ENCODE measurements at regions not wholly inside any gene's neighbourhood (a gene's known extent, or its start where the extent isn't known, plus 50 kb on each side); places are given as distances from the start of the nearest gene placed in this dataset.

DNA sequence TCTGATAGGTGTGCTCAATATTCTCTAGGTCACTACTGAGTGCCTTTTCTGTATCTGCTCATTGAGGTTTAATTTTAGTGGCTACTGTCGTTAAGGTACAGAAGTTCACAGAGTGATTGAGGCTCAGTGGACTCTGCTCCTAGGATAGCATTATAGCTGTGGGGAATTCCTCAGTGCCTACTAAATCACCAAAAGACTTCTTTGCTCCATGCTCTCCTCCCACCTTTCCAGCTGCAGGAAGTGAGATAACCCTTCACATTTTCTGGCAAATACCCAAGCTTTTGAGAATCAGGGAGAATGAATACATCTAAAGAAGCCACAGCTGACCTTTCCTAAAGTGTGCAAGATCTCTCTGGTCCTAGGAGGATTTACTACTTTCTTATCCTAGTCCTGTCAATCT lies 95.2 kb upstream of the FSIP2 start (continued):
- no peak for TF ChIP-seq MAFF (IDR thresholded peaks at IDR 0.05; ENCODE audit: low read length)
- no peak for TF ChIP-seq PHF21A (IDR thresholded peaks at IDR 0.05; ENCODE audit: borderline replicate concordance, low read depth)
- TF ChIP-seq SMAD2 (IDR thresholded peaks at IDR 0.05; ENCODE audit: low read depth, low read length) = no peak
- no peak for TF ChIP-seq ZNF644 (tag; IDR thresholded peaks at IDR 0.05; ENCODE audit: low read depth)
- TF ChIP-seq NFIX (CRISPR knock-in tag; IDR thresholded peaks at IDR 0.05; ENCODE audit: low read depth) = no peak
- TF ChIP-seq TFAP4 (CRISPR knock-in tag; IDR thresholded peaks at IDR 0.05; ENCODE audit: borderline replicate concordance) = no peak

GRCh38 chr2:185644828-185645227 lies 93.8 kb upstream of the FSIP2 start:
- TF ChIP-seq ZC3H8 (IDR thresholded peaks at IDR 0.05) (no peak), MED1 (CRISPR knock-in tag; IDR thresholded peaks at IDR 0.05; ENCODE audit: borderline replicate concordance) (no peak), PHF21A (IDR thresholded peaks at IDR 0.05; ENCODE audit: borderline replicate concordance, low read depth) (no peak), GATA2 (CRISPR knock-in tag; IDR thresholded peaks at IDR 0.05) (no peak), CEBPG (CRISPR knock-in tag; IDR thresholded peaks at IDR 0.05) (no peak), CEBPG (tag; conservative IDR thresholded peaks at IDR 0.05 in 1 of 2, IDR thresholded peaks at IDR 0.05 in 1 of 2) (no peak), CREBBP (IDR thresholded peaks at IDR 0.05; ENCODE audit: low read depth, low read length) (no peak), OTX1 (CRISPR knock-in tag; IDR thresholded peaks at IDR 0.05) (no peak), RAD51 (IDR thresholded peaks at IDR 0.05; ENCODE audit: borderline replicate concordance, low read depth) (no peak), USF1 (CRISPR knock-in tag; IDR thresholded peaks at IDR 0.05) (no peak), NR3C1 (CRISPR knock-in tag; IDR thresholded peaks at IDR 0.05) (no peak), NFIX (CRISPR knock-in tag; IDR thresholded peaks at IDR 0.05; ENCODE audit: low read depth) (no peak), TAF7 (tag; IDR thresholded peaks at IDR 0.05) (no peak), ZBTB17 (CRISPR knock-in tag; IDR thresholded peaks at IDR 0.05) (no peak), ELF1 (tag; IDR thresholded peaks at IDR 0.05) (no peak)
- intact Hi-C loops (cut with micrococcal nuclease) = no loop called here
- no peaks in the 10 kb centered on the region for H4K20me1 ChIP-seq (replicated peaks; ENCODE audit: control insufficient read depth, insufficient read depth, low read length)
- no peaks in the 10 kb centered on the region for H3K27me3 ChIP-seq (ENCODE audit: control insufficient read depth in 2 of 2, insufficient read depth in 2 of 2, low read length in 2 of 2)
- in situ Hi-C loops (cut with MboI) = no loop called here
- no peak overlapping the region for H3K27ac ChIP-seq (ENCODE audit: extremely low read depth, low read depth, low read length)
- H3K79me2 ChIP-seq (ENCODE audit: control insufficient read depth, insufficient read depth, low read length) = no peaks in the 10 kb centered on the region
- BruUV-seq (replicated peaks) = no TSS peak
- H3K4me2 ChIP-seq (ENCODE audit: insufficient read depth, low read length) = no peak overlapping the region
- no peak for DNase-seq (ENCODE audit: extremely low read depth in 1 of 4, low spot score in 3 of 4)
- no peaks in the 10 kb centered on the region for H3K4me1 ChIP-seq (replicated peaks in 1 of 2; ENCODE audit: control insufficient read depth in 2 of 2, insufficient read depth in 2 of 2, low read length in 2 of 2)
- WGBS (ENCODE audit: insufficient coverage, low coverage, missing lambda C conversion rate) = 2% methylated on average over 3 of the region's 3 CpGs
- no peak overlapping the region for H3K9ac ChIP-seq (ENCODE audit: insufficient read depth in 1 of 2, low read depth in 2 of 2, low read length in 2 of 2)
- no peaks in the 10 kb centered on the region for H3K9me1 ChIP-seq (ENCODE audit: control insufficient read depth, insufficient read depth, low read length)
- H3K9me3 ChIP-seq (replicated peaks; ENCODE audit: control insufficient read depth, insufficient read depth, low read depth, low read length) = no peaks in the 10 kb centered on the region
- H3K36me3 ChIP-seq (ENCODE audit: control insufficient read depth, insufficient read depth, low read length) = no peaks in the 10 kb centered on the region
- FAIRE-seq = no peak
- no peak overlapping the region for H3K4me3 ChIP-seq
- ATAC-seq = no peak
- H2AFZ ChIP-seq (ENCODE audit: low read depth, low read length) = no peak overlapping the region
- ChIA-PET CTCF (ENCODE audit: low intra/inter-chr PET ratio) (no interaction called here), POLR2A (no interaction called here)
